CD14-positive monocyte (primary cell): ENCODE measurements at regions not wholly inside any gene's neighbourhood (a gene's known extent, or its start where the extent isn't known, plus 50 kb on each side); places are given as distances from the start of the nearest gene placed in this dataset. TPM values are rescaled to one million over a fixed set of nuclear protein-coding genes. Genes with fewer than 3 reads are reported as not detected.

Source experiments
- DNase-seq, 3 donors: peaks; one replicate each; pipeline ENCODE4 v3.0.0-alpha.2; 2011 to 2022
- H2AFZ ChIP-seq: 2 replicates; pipeline ENCODE4 v1.6.0; 2012; ENCODE audit warnings: mild to moderate bottlenecking, low read depth, low read length, inconsistent platforms; ENCODE audit not compliant: insufficient read depth, poor library complexity, severe bottlenecking
- H3K27ac ChIP-seq, 2 donors: 1 replicate in 1 of 2; 2 replicates in 1 of 2; pipeline ENCODE4 v1.5.1; 2012 to 2013; ENCODE audit warnings: low read length in 2 of 2, control low read depth in 1 of 2, inconsistent platforms in 1 of 2, low read depth in 1 of 2, mild to moderate bottlenecking in 1 of 2
- H3K27me3 ChIP-seq, 2 donors: one replicate each; pipeline versions ENCODE4 v1.6.0 to v1.6.1; 2011 to 2013; ENCODE audit warnings: low read length in 2 of 2; ENCODE audit not compliant: control insufficient read depth in 2 of 2, insufficient read depth in 2 of 2
- H3K36me3 ChIP-seq, 2 donors: replicated peaks in 1 of 2; 1 replicate in 1 of 2; 2 replicates in 1 of 2; pipeline versions ENCODE4 v1.5.1 to v1.6.1; 2012 to 2013; ENCODE audit warnings: low read length in 2 of 2, control low read depth in 1 of 2, inconsistent platforms in 1 of 2, mild to moderate bottlenecking in 1 of 2; ENCODE audit not compliant: insufficient read depth in 2 of 2, control insufficient read depth in 1 of 2
- H3K4me1 ChIP-seq, 2 donors: 1 replicate in 1 of 2; 2 replicates in 1 of 2; pipeline versions ENCODE4 v1.5.1 to v1.6.1; 2012 to 2013; ENCODE audit warnings: low read length in 2 of 2, control low read depth in 1 of 2, inconsistent platforms in 1 of 2, mild to moderate bottlenecking in 1 of 2, moderate library complexity in 1 of 2; ENCODE audit not compliant: insufficient read depth in 2 of 2, control insufficient read depth in 1 of 2
- H3K4me2 ChIP-seq: replicated peaks from 2 replicates; pipeline ENCODE3; 2012; ENCODE audit warnings: low read length, moderate library complexity, mild to moderate bottlenecking; ENCODE audit not compliant: poor library complexity, severe bottlenecking; ENCODE audit errors: extremely low read depth
- H3K4me3 ChIP-seq, 3 experiments: fragments of 200-600 bp in 1 of 3; sonication (generic) in 1 of 3; replicated peaks in 1 of 3; 1 replicate in 2 of 3; 2 replicates in 1 of 3; pipeline ENCODE4 v1.5.1; 2011 to 2013; ENCODE audit warnings: low read length in 3 of 3, mild to moderate bottlenecking in 3 of 3, control low read depth in 2 of 3, low read depth in 2 of 3, inconsistent platforms in 1 of 3, moderate library complexity in 1 of 3
- H3K79me2 ChIP-seq: 2 replicates; pipeline ENCODE4 v1.6.0; 2012; ENCODE audit warnings: mild to moderate bottlenecking, control low read depth, inconsistent platforms, low read length, moderate library complexity; ENCODE audit not compliant: insufficient read depth
- H3K9ac ChIP-seq: 2 replicates; pipeline ENCODE4 v1.6.0; 2017; ENCODE audit warnings: low read length, mild to moderate bottlenecking; ENCODE audit not compliant: insufficient read depth, poor library complexity, severe bottlenecking
- H3K9me3 ChIP-seq, 2 donors: replicated peaks in 1 of 2; 1 replicate in 1 of 2; 2 replicates in 1 of 2; pipeline versions ENCODE4 v1.5.1 to v1.6.1; 2012 to 2013; ENCODE audit warnings: low read length in 2 of 2, control low read depth in 1 of 2; ENCODE audit not compliant: control insufficient read depth in 1 of 2, insufficient read depth in 1 of 2
- H4K20me1 ChIP-seq: 2 replicates; pipeline ENCODE4 v1.6.0; 2012; ENCODE audit warnings: mild to moderate bottlenecking, low read length, control low read depth, moderate library complexity; ENCODE audit not compliant: insufficient read depth
- H3K27ac Mint-ChIP-seq, 7 donors: one replicate each; pipeline ENCODE4 v1.8.0; 2020; ENCODE audit warnings: mild to moderate bottlenecking in 7 of 7, mixed read lengths in 7 of 7, moderate library complexity in 6 of 7, inconsistent platforms in 2 of 7
- H3K27me3 Mint-ChIP-seq, 3 donors: one replicate each; pipeline ENCODE4 v1.8.0; 2021 to 2022; ENCODE audit warnings: low read depth in 3 of 3, mild to moderate bottlenecking in 3 of 3, mixed read lengths in 3 of 3, moderate library complexity in 3 of 3, inconsistent platforms in 1 of 3
- H3K36me3 Mint-ChIP-seq, 2 donors: one replicate each; pipeline ENCODE4 v1.8.0; 2020; ENCODE audit warnings: mixed read lengths in 2 of 2, inconsistent platforms in 1 of 2, mild to moderate bottlenecking in 1 of 2
- H3K4me1 Mint-ChIP-seq: one replicate; pipeline ENCODE4 v1.8.0; 2020; ENCODE audit warnings: mild to moderate bottlenecking, mixed read lengths
- H3K4me3 Mint-ChIP-seq, 2 donors: one replicate each; pipeline ENCODE4 v1.8.0; 2020; ENCODE audit warnings: mild to moderate bottlenecking in 2 of 2, mixed read lengths in 2 of 2, moderate library complexity in 1 of 2
- H3K9me3 Mint-ChIP-seq, 7 donors: one replicate each; pipeline ENCODE4 v1.8.0; 2020 to 2022; ENCODE audit warnings: mixed read lengths in 7 of 7, mild to moderate bottlenecking in 6 of 7, moderate library complexity in 6 of 7, inconsistent platforms in 2 of 7
- whole genome bisulfite sequencing: methylation state at CpG from one replicate; pipeline ENCODE4 v1.1.5; 2013; ENCODE audit warnings: missing lambda C conversion rate; ENCODE audit not compliant: insufficient coverage; 5-methylcytosine and 5-hydroxymethylcytosine counted together
- intact Hi-C, 2 donors: fragments of 100-400 bp; cut with micrococcal nuclease; formaldehyde crosslinking; loops; one replicate each; pipeline versions ENCODE4 v1.15.0 to v1.15.1; 2023
- small RNA-seq: library from RNA; depleted of rRNA; stranded (forward); fragments of <200 nt; gene quantifications from one replicate; pipeline ENCODE3, GENCODE V24; 2012; ENCODE audit warnings: low read depth; ENCODE audit not compliant: insufficient read length
- TF ChIP-seq, protein P1 (sequence below): fragments of 200-600 bp; IDR thresholded peaks from one replicate; pipeline ENCODE4 v1.8.0; 2022; ENCODE audit warnings: antibody characterized with exemption, mild to moderate bottlenecking

DNA sequence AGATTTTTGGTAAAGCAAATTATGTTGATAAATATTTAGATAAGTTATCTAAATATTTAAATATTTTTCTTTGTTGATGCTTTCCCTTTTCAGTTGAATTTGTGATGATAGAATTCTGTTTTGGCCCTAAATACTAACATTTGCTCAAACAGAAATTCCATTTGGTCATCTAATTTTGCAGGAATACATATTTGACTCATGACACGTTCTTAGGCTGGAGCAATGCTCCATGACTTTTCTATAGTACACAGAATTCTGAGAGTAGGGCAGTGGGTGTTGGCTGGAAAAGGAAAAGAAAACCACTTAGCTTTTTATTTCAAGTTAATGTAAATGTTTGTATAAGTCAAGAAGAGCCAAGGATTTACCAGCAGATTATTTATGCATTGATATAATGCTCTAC, 58.6 kb upstream of the GK2 start:
- DNase-seq: no peak
- WGBS: no CpG with 5 or more reads among the region's 1 CpG
- Histone ChIP-seq H3K4me2 (no peak overlapping the region), H3K4me1 (no peaks in the 10 kb centered on the region), H3K9me3 (no peaks in the 10 kb centered on the region), H3K36me3 (no peaks in the 10 kb centered on the region), H3K4me3 (no peak overlapping the region), H3K27ac (no peak overlapping the region), H2AFZ (no peak overlapping the region), H4K20me1 (no peaks in the 10 kb centered on the region), H3K9ac (no peak overlapping the region), H3K27me3 (no peaks in the 10 kb centered on the region), H3K79me2 (no peaks in the 10 kb centered on the region)
- peaks cover 0 to 6% (median 0%) of the 10 kb centered on the region in 7 donors for H3K9me3 Mint-ChIP-seq
- peaks cover 0 to 3% (median 0%) of the 10 kb centered on the region in 3 donors for H3K27me3 Mint-ChIP-seq
- no peak overlapping the region for H3K4me3 Mint-ChIP-seq
- intact Hi-C loops: no loop called here
- TF ChIP-seq, protein P1, sequence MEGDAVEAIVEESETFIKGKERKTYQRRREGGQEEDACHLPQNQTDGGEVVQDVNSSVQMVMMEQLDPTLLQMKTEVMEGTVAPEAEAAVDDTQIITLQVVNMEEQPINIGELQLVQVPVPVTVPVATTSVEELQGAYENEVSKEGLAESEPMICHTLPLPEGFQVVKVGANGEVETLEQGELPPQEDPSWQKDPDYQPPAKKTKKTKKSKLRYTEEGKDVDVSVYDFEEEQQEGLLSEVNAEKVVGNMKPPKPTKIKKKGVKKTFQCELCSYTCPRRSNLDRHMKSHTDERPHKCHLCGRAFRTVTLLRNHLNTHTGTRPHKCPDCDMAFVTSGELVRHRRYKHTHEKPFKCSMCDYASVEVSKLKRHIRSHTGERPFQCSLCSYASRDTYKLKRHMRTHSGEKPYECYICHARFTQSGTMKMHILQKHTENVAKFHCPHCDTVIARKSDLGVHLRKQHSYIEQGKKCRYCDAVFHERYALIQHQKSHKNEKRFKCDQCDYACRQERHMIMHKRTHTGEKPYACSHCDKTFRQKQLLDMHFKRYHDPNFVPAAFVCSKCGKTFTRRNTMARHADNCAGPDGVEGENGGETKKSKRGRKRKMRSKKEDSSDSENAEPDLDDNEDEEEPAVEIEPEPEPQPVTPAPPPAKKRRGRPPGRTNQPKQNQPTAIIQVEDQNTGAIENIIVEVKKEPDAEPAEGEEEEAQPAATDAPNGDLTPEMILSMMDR: no peak
- no peaks in the 10 kb centered on the region for H3K4me1 Mint-ChIP-seq
- no peaks in the 10 kb centered on the region for H3K36me3 Mint-ChIP-seq
- no peak overlapping the region for H3K27ac Mint-ChIP-seq

Small RNA genes lying in the stretch of these regions (small RNA-seq; reads per million reads assigned to genes)
- gene RF00072: not detected
